ENCODE measurements at regions not wholly inside any gene's neighbourhood (a gene's known extent, or its start where the extent isn't known, plus 50 kb on each side); places are given as distances from the start of the nearest gene placed in this dataset.

DNA sequence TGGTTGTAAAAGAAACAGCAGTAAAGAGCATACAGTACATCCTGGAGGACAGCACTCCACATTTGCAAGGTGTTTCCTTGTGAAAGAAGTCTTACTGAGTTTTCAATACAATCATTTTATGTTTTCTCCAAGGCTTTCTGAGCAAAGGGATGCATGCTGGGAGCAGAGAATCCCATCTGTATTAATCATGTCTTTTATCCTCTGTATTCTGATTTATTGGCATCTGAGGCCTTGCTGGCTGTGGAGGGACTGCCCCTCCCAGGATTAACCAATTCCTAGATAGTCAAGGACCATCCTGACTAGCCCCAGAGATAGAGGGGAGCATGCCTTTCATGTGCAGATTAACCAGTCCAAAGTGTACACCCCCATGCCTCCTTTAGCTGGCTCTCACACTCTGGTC is 476.3 kb downstream of the SIPA1L2 start:
- TF ChIP-seq CTCF (IDR thresholded peaks at IDR 0.05), result no peak
- no peak for TF ChIP-seq SIN3A (IDR thresholded peaks at IDR 0.05; ENCODE audit: borderline replicate concordance, low read depth, low read length)

Measured in SK-N-SH (cell line).